GM23338 (cell line): ENCODE measurements at regions not wholly inside any gene's neighbourhood (a gene's known extent, or its start where the extent isn't known, plus 50 kb on each side); places are given as distances from the start of the nearest gene placed in this dataset.

ENCODE experiments used
- ATAC-seq: fragments of 200-7000 bp; cut with Tn5 transposase; 3 replicates; pipeline ENCODE4 v1.9.1; 2020
- DNase-seq: peaks from one replicate; pipeline ENCODE4 v3.0.0-alpha.2; 2015; ENCODE audit warnings: low spot score
- H2AFZ ChIP-seq: fragments of 200-600 bp; sonication (generic); 2 replicates; pipeline ENCODE4 v1.8.0; 2016; ENCODE audit warnings: antibody characterized with exemption, mild to moderate bottlenecking, moderate library complexity
- H3F3A ChIP-seq: fragments of 200-600 bp; sonication (generic); replicated peaks from 2 replicates; pipeline ENCODE4 v1.8.0; 2017; ENCODE audit warnings: antibody characterized with exemption, mixed run types, low read depth
- H3K27ac ChIP-seq: fragments of 200-600 bp; sonication (generic); 2 replicates; pipeline ENCODE4 v1.6.1; 2016; ENCODE audit warnings: low read depth
- H3K27me3 ChIP-seq: fragments of 200-600 bp; sonication (generic); 2 replicates; pipeline ENCODE4 v1.8.0; 2016; ENCODE audit warnings: mild to moderate bottlenecking, mixed run types, moderate library complexity; ENCODE audit not compliant: insufficient read depth
- H3K36me3 ChIP-seq: fragments of 200-600 bp; sonication (generic); 2 replicates; pipeline ENCODE4 v1.8.0; 2016; ENCODE audit warnings: mild to moderate bottlenecking; ENCODE audit not compliant: insufficient read depth
- H3K4me1 ChIP-seq: fragments of 200-600 bp; sonication (generic); 2 replicates; pipeline ENCODE4 v1.8.0; 2016; ENCODE audit warnings: mild to moderate bottlenecking, moderate library complexity; ENCODE audit not compliant: insufficient read depth
- H3K4me2 ChIP-seq: fragments of 200-600 bp; sonication (generic); 2 replicates; pipeline ENCODE4 v1.7.1; 2017; ENCODE audit warnings: mixed run types
- H3K4me3 ChIP-seq: fragments of 200-600 bp; sonication (generic); 2 replicates; pipeline ENCODE4 v1.6.1; 2016; ENCODE audit warnings: mixed run types
- H3K79me2 ChIP-seq: fragments of 200-600 bp; sonication (generic); replicated peaks from 2 replicates; pipeline ENCODE4 v1.8.0; 2017; ENCODE audit warnings: mild to moderate bottlenecking; ENCODE audit not compliant: insufficient read depth
- H3K9me2 ChIP-seq: fragments of 200-600 bp; sonication (generic); 2 replicates; pipeline ENCODE4 v1.8.0; 2017; ENCODE audit not compliant: insufficient read depth
- H4K20me1 ChIP-seq: fragments of 200-600 bp; sonication (generic); replicated peaks from 2 replicates; pipeline ENCODE4 v1.8.0; 2017; ENCODE audit warnings: mild to moderate bottlenecking; ENCODE audit not compliant: insufficient read depth
- H3K27ac Mint-ChIP-seq: 2 replicates; pipeline ENCODE4 v1.8.0; 2020; ENCODE audit warnings: inconsistent platforms, mild to moderate bottlenecking, moderate library complexity, mixed read lengths
- H3K27me3 Mint-ChIP-seq: 3 replicates; pipeline ENCODE4 v1.8.0; 2022; ENCODE audit warnings: low read depth, mild to moderate bottlenecking, moderate library complexity, mixed read lengths, inconsistent platforms; ENCODE audit not compliant: insufficient read depth, poor library complexity
- H3K36me3 Mint-ChIP-seq: 3 replicates; pipeline ENCODE4 v1.8.0; 2021; ENCODE audit warnings: low read depth, mild to moderate bottlenecking, inconsistent platforms, moderate library complexity, mixed read lengths
- H3K4me1 Mint-ChIP-seq: 3 replicates; pipeline ENCODE4 v1.8.0; 2020; ENCODE audit warnings: mild to moderate bottlenecking, inconsistent platforms, mixed read lengths
- H3K4me3 Mint-ChIP-seq: 3 replicates; pipeline ENCODE4 v1.8.0; 2021; ENCODE audit warnings: moderate library complexity, mild to moderate bottlenecking, inconsistent platforms, mixed read lengths
- H3K9me3 Mint-ChIP-seq: 3 replicates; pipeline ENCODE4 v1.8.0; 2020; ENCODE audit warnings: moderate library complexity, mild to moderate bottlenecking, inconsistent platforms, mixed read lengths
- CREB1 ChIP-seq: fragments of 250-450 bp; sonication (Bioruptor Pico); IDR thresholded peaks from 2 replicates; pipeline ENCODE4 v1.5.0; 2020; ENCODE audit warnings: low read depth, mild to moderate bottlenecking, moderate library complexity
- CTCF ChIP-seq, 2 experiments: fragments of 200-600 bp in 1 of 2; sonication (generic) in 1 of 2; conservative IDR thresholded peaks; 2 replicates each; pipeline versions ENCODE4 v1.5.1 to v1.6.1; 2016 to 2017; ENCODE audit warnings: antibody characterized with exemption in 2 of 2, low read depth in 2 of 2, mild to moderate bottlenecking in 2 of 2, moderate library complexity in 1 of 2
- ETS1 ChIP-seq: IDR thresholded peaks from 2 replicates; pipeline ENCODE4 v1.6.1; 2016; ENCODE audit warnings: antibody characterized with exemption
- EZH2 ChIP-seq: fragments of 200-600 bp; sonication (generic); IDR thresholded peaks from one replicate; pipeline ENCODE4 v1.8.0; 2017; ENCODE audit warnings: antibody characterized with exemption, mild to moderate bottlenecking, low read depth; ENCODE audit not compliant: unreplicated experiment
- JUNB ChIP-seq: IDR thresholded peaks from one replicate; pipeline ENCODE4 v1.6.1; 2016; ENCODE audit warnings: antibody characterized with exemption; ENCODE audit not compliant: unreplicated experiment
- NANOG ChIP-seq: IDR thresholded peaks from 2 replicates; pipeline ENCODE4 v1.6.1; 2016; ENCODE audit warnings: antibody characterized with exemption, borderline replicate concordance
- POLR2AphosphoS5 ChIP-seq: IDR thresholded peaks from 2 replicates; pipeline ENCODE4 v1.6.1; 2016; ENCODE audit warnings: antibody characterized with exemption, low read depth
- REST ChIP-seq: IDR thresholded peaks from one replicate; pipeline ENCODE4 v1.6.1; 2018; ENCODE audit warnings: antibody characterized with exemption; ENCODE audit not compliant: unreplicated experiment
- ZNF114 ChIP-seq: fragments of 250-450 bp; sonication (Bioruptor Pico); IDR thresholded peaks from 2 replicates; pipeline ENCODE4 v1.5.0; 2020; ENCODE audit warnings: mild to moderate bottlenecking, moderate library complexity
- ZNF462 ChIP-seq: fragments of 250-450 bp; sonication (Bioruptor Pico); IDR thresholded peaks from 2 replicates; pipeline ENCODE4 v1.5.0; 2020; ENCODE audit warnings: mild to moderate bottlenecking, moderate library complexity

- Mint-ChIP-seq H3K9me3 (no peaks in the 10 kb centered on the region), H3K27me3 (peaks cover 2% of the 10 kb centered on the region), H3K27ac (no peak overlapping the region), H3K36me3 (no peaks in the 10 kb centered on the region), H3K4me3 (no peak overlapping the region), H3K4me1 (peaks cover 8% of the 10 kb centered on the region; the same call in 2 of the 3 replicates)
- no peak overlapping the region for H3K4me2 ChIP-seq
- no peak overlapping the region for H2AFZ ChIP-seq
- H3K36me3 ChIP-seq = no peaks in the 10 kb centered on the region
- no peaks in the 10 kb centered on the region for H3K9me2 ChIP-seq
- ATAC-seq (no peak), DNase-seq (no peak)
- no peaks in the 10 kb centered on the region for H3K27me3 ChIP-seq
- peaks cover 7% of the 10 kb centered on the region; the same call in 1 of the 2 replicates for H3K4me1 ChIP-seq
- TF ChIP-seq REST (no peak), CTCF (conservative IDR thresholded peaks at IDR 0.05; ENCODE audit: low read depth in 2 of 2) (no peak), POLR2AphosphoS5 (no peak), ZNF114 (CRISPR knock-in tag) (no peak)
- no peak overlapping the region for H3K27ac ChIP-seq
- no peaks in the 10 kb centered on the region for H3K79me2 ChIP-seq
- H3F3A ChIP-seq = no peaks in the 10 kb centered on the region
- no peaks in the 10 kb centered on the region for H4K20me1 ChIP-seq
- no peak overlapping the region for H3K4me3 ChIP-seq
Observed at GRCh38 chr18:30683836-30684235, 358.7 kb downstream of the DSC3 start.

GRCh38 chr18:30682672-30683071 lies 359.9 kb downstream of the DSC3 start:
- no peaks in the 10 kb centered on the region for H3K36me3 ChIP-seq
- H3F3A ChIP-seq = no peaks in the 10 kb centered on the region
- no peaks in the 10 kb centered on the region for H3K27me3 ChIP-seq
- no peaks in the 10 kb centered on the region for H3K36me3 Mint-ChIP-seq
- H4K20me1 ChIP-seq = no peaks in the 10 kb centered on the region
- H3K4me3 ChIP-seq = no peak overlapping the region
- H3K4me3 Mint-ChIP-seq = no peak overlapping the region
- ATAC-seq (no peak), DNase-seq (no peak)
- no peaks in the 10 kb centered on the region for H3K27me3 Mint-ChIP-seq
- H3K9me3 Mint-ChIP-seq = no peaks in the 10 kb centered on the region
- no peaks in the 10 kb centered on the region for H3K79me2 ChIP-seq
- peak overlapping the region; percentile 61; the same call in 1 of the 2 replicates for H2AFZ ChIP-seq
- peaks cover 8% of the 10 kb centered on the region; the same call in 2 of the 3 replicates for H3K4me1 Mint-ChIP-seq
- H3K4me2 ChIP-seq = no peak overlapping the region
- H3K9me2 ChIP-seq = no peaks in the 10 kb centered on the region
- no peak overlapping the region for H3K27ac ChIP-seq
- peaks cover 7% of the 10 kb centered on the region; the same call in 1 of the 2 replicates for H3K4me1 ChIP-seq
- no peak overlapping the region for H3K27ac Mint-ChIP-seq
- TF ChIP-seq ETS1 (no peak), POLR2AphosphoS5 (no peak), ZNF114 (CRISPR knock-in tag) (no peak), NANOG (no peak), EZH2 (no peak), CREB1 (no peak), JUNB (no peak), ZNF462 (CRISPR knock-in tag) (no peak)
